H1 (cell line): ENCODE measurements at regions not wholly inside any gene's neighbourhood (a gene's known extent, or its start where the extent isn't known, plus 50 kb on each side); places are given as distances from the start of the nearest gene placed in this dataset.

ENCODE experiments used
- BACH1 ChIP-seq: IDR thresholded peaks from 2 replicates; pipeline ENCODE4 v1.6.1; 2012; ENCODE audit warnings: low read length, improper control_type of control experiment
- CTCF ChIP-seq, 3 experiments: IDR thresholded peaks; 1 replicate in 2 of 3; 2 replicates in 1 of 3; pipeline versions ENCODE4 v1.5.1 to v1.6.1; 2011; ENCODE audit warnings: low read length in 3 of 3, mild to moderate bottlenecking in 3 of 3, inconsistent platforms in 2 of 3, low read depth in 1 of 3, moderate library complexity in 1 of 3; ENCODE audit not compliant: insufficient read depth in 1 of 3; ENCODE audit errors: control extremely low read depth in 1 of 3
- POLR2A ChIP-seq, 2 experiments: IDR thresholded peaks; 1 replicate in 1 of 2; 2 replicates in 1 of 2; pipeline ENCODE4 v1.6.1; 2011; ENCODE audit warnings: low read depth in 2 of 2, low read length in 2 of 2, mild to moderate bottlenecking in 2 of 2; ENCODE audit errors: control extremely low read depth in 1 of 2
- SIN3A ChIP-seq, 2 experiments: IDR thresholded peaks in 1 of 2; conservative IDR thresholded peaks in 1 of 2; 2 replicates each; pipeline ENCODE4 v1.6.1; 2011 to 2012; ENCODE audit warnings: low read length in 2 of 2, improper control_type of control experiment in 1 of 2, low read depth in 1 of 2, mild to moderate bottlenecking in 1 of 2

GRCh38 chr3:69435274-69436265 lies 49.7 kb upstream of the FRMD4B start (continued):
- TF ChIP-seq CTCF (IDR thresholded peaks at IDR 0.05; ENCODE audit: control extremely low read depth in 1 of 3, insufficient read depth in 1 of 3, low read depth in 1 of 3, low read length in 3 of 3) = no peak
- no peak for TF ChIP-seq SIN3A (conservative IDR thresholded peaks at IDR 0.05 in 1 of 2, IDR thresholded peaks at IDR 0.05 in 1 of 2; ENCODE audit: low read depth in 1 of 2, low read length in 2 of 2)
- no peak for TF ChIP-seq POLR2A (IDR thresholded peaks at IDR 0.05; ENCODE audit: control extremely low read depth in 1 of 2, low read depth in 2 of 2, low read length in 2 of 2)
- TF ChIP-seq BACH1 = no peak
- TF ChIP-seq, all 59 proteins: peak for 0
